Activated CD4-positive, alpha-beta T cell treated with anti-CD3 and anti-CD28 coated beads, Interleukin-2, amount 10 ng/mL, durations not matched to agents 24 days and 14 days (primary cell): ENCODE measurements at regions not wholly inside any gene's neighbourhood (a gene's known extent, or its start where the extent isn't known, plus 50 kb on each side); places are given as distances from the start of the nearest gene placed in this dataset.

Experiments
- DNase-seq: peaks from one replicate; pipeline ENCODE4 v3.0.0; 2022
- H3K27ac Mint-ChIP-seq: one replicate; pipeline ENCODE4 v1.8.0; 2022; ENCODE audit warnings: mild to moderate bottlenecking, mixed read lengths
- H3K27me3 Mint-ChIP-seq: one replicate; pipeline ENCODE4 v1.8.0; 2022; ENCODE audit warnings: mixed read lengths
- H3K36me3 Mint-ChIP-seq: one replicate; pipeline ENCODE4 v1.8.0; 2022; ENCODE audit warnings: low read depth, mild to moderate bottlenecking, mixed read lengths
- H3K4me1 Mint-ChIP-seq: one replicate; pipeline ENCODE4 v1.8.0; 2021; ENCODE audit warnings: mixed read lengths
- H3K4me3 Mint-ChIP-seq: one replicate; pipeline ENCODE4 v1.8.0; 2022; ENCODE audit warnings: mild to moderate bottlenecking, moderate library complexity, mixed read lengths
- H3K9me3 Mint-ChIP-seq: one replicate; pipeline ENCODE4 v1.8.0; 2021; ENCODE audit warnings: mixed read lengths
- intact Hi-C: fragments of 100-400 bp; cut with micrococcal nuclease; formaldehyde crosslinking; loops from one replicate; pipeline ENCODE4 v1.15.1; 2023

- Mint-ChIP-seq H3K27ac (no peak overlapping the region), H3K36me3 (no peaks in the 10 kb centered on the region), H3K4me3 (no peak overlapping the region), H3K9me3 (no peaks in the 10 kb centered on the region), H3K27me3 (no peaks in the 10 kb centered on the region), H3K4me1 (peaks cover 6% of the 10 kb centered on the region)
- no peak for DNase-seq
- intact Hi-C loops: no loop called here
These were observed 284.3 kb downstream of the GAS1 start for GRCh38 chr9:86662890-86663468.

GRCh38 chr9:86660146-86660943 is 287.0 kb downstream of the GAS1 start:
- Mint-ChIP-seq H3K36me3 (no peaks in the 10 kb centered on the region), H3K9me3 (no peaks in the 10 kb centered on the region), H3K27ac (no peak overlapping the region), H3K4me3 (no peak overlapping the region), H3K27me3 (no peaks in the 10 kb centered on the region), H3K4me1 (peaks cover 6% of the 10 kb centered on the region)
- intact Hi-C loops: no loop called here
- no peak for DNase-seq

GRCh38 chr9:86659413-86660046 is 287.8 kb downstream of the GAS1 start:
- peaks cover 5% of the 10 kb centered on the region for H3K9me3 Mint-ChIP-seq
- H3K27ac Mint-ChIP-seq: no peak overlapping the region
- H3K27me3 Mint-ChIP-seq: no peaks in the 10 kb centered on the region
- H3K4me1 Mint-ChIP-seq: peaks cover 6% of the 10 kb centered on the region
- intact Hi-C loops: no loop called here
- no peak for DNase-seq
- no peaks in the 10 kb centered on the region for H3K36me3 Mint-ChIP-seq
- H3K4me3 Mint-ChIP-seq: no peak overlapping the region

- H3K27ac Mint-ChIP-seq: no peak overlapping the region
- H3K4me3 Mint-ChIP-seq: no peak overlapping the region
- H3K27me3 Mint-ChIP-seq: no peaks in the 10 kb centered on the region
- DNase-seq: no peak
- H3K36me3 Mint-ChIP-seq: no peaks in the 10 kb centered on the region
- intact Hi-C loops: no loop called here
- peaks cover 3% of the 10 kb centered on the region for H3K4me1 Mint-ChIP-seq
- peaks cover 5% of the 10 kb centered on the region for H3K9me3 Mint-ChIP-seq
These were observed 292.2 kb downstream of the GAS1 start for GRCh38 chr9:86655147-86655546.

GRCh38 chr9:86653466-86653865 is 293.8 kb downstream of the GAS1 start:
- H3K27me3 Mint-ChIP-seq: no peaks in the 10 kb centered on the region
- no peak for DNase-seq
- intact Hi-C loops: no loop called here
- no peaks in the 10 kb centered on the region for H3K36me3 Mint-ChIP-seq
- H3K27ac Mint-ChIP-seq: no peak overlapping the region
- H3K4me3 Mint-ChIP-seq: no peak overlapping the region
- H3K4me1 Mint-ChIP-seq: no peaks in the 10 kb centered on the region
- peaks cover 5% of the 10 kb centered on the region for H3K9me3 Mint-ChIP-seq

GRCh38 chr9:86652736-86653135 is 294.6 kb downstream of the GAS1 start:
- H3K27me3 Mint-ChIP-seq: no peaks in the 10 kb centered on the region
- intact Hi-C loops: no loop called here
- no peak overlapping the region for H3K27ac Mint-ChIP-seq
- H3K4me3 Mint-ChIP-seq: no peak overlapping the region
- DNase-seq: no peak
- H3K4me1 Mint-ChIP-seq: no peaks in the 10 kb centered on the region
- no peaks in the 10 kb centered on the region for H3K36me3 Mint-ChIP-seq
- peaks cover 5% of the 10 kb centered on the region for H3K9me3 Mint-ChIP-seq

GRCh38 chr9:86649913-86650312 is 295.7 kb upstream of the TUT7 start:
- peaks cover 2% of the 10 kb centered on the region for H3K9me3 Mint-ChIP-seq
- H3K4me3 Mint-ChIP-seq: no peak overlapping the region
- no peak overlapping the region for H3K27ac Mint-ChIP-seq
- DNase-seq: no peak
- H3K36me3 Mint-ChIP-seq: no peaks in the 10 kb centered on the region
- intact Hi-C loops: no loop called here
- no peaks in the 10 kb centered on the region for H3K4me1 Mint-ChIP-seq
- H3K27me3 Mint-ChIP-seq: no peaks in the 10 kb centered on the region

GRCh38 chr9:86648828-86649170 is 294.6 kb upstream of the TUT7 start:
- H3K4me3 Mint-ChIP-seq: no peak overlapping the region
- no peaks in the 10 kb centered on the region for H3K9me3 Mint-ChIP-seq
- H3K36me3 Mint-ChIP-seq: no peaks in the 10 kb centered on the region
- DNase-seq: no peak
- no peaks in the 10 kb centered on the region for H3K4me1 Mint-ChIP-seq
- no peak overlapping the region for H3K27ac Mint-ChIP-seq
- H3K27me3 Mint-ChIP-seq: no peaks in the 10 kb centered on the region
- intact Hi-C loops: no loop called here

- Mint-ChIP-seq H3K4me3 (no peak overlapping the region), H3K27ac (no peak overlapping the region), H3K36me3 (no peaks in the 10 kb centered on the region), H3K4me1 (no peaks in the 10 kb centered on the region), H3K27me3 (no peaks in the 10 kb centered on the region), H3K9me3 (no peaks in the 10 kb centered on the region)
- DNase-seq: no peak
- intact Hi-C loops: no loop called here
These were observed 294.1 kb upstream of the TUT7 start for GRCh38 chr9:86648156-86648827.

GRCh38 chr9:86645303-86645702 is 291.1 kb upstream of the TUT7 start:
- H3K9me3 Mint-ChIP-seq: no peaks in the 10 kb centered on the region
- no peaks in the 10 kb centered on the region for H3K4me1 Mint-ChIP-seq
- no peaks in the 10 kb centered on the region for H3K27me3 Mint-ChIP-seq
- no peak overlapping the region for H3K4me3 Mint-ChIP-seq
- H3K27ac Mint-ChIP-seq: no peak overlapping the region
- intact Hi-C loops: no loop called here
- DNase-seq: no peak
- no peaks in the 10 kb centered on the region for H3K36me3 Mint-ChIP-seq

GRCh38 chr9:86644675-86645034 is 290.4 kb upstream of the TUT7 start:
- Mint-ChIP-seq H3K27me3 (peaks cover under 1% of the 10 kb centered on the region), H3K27ac (no peak overlapping the region), H3K36me3 (no peaks in the 10 kb centered on the region), H3K4me1 (no peaks in the 10 kb centered on the region), H3K9me3 (no peaks in the 10 kb centered on the region), H3K4me3 (no peak overlapping the region)
- no peak for DNase-seq
- intact Hi-C loops: no loop called here

- no peaks in the 10 kb centered on the region for H3K36me3 Mint-ChIP-seq
- DNase-seq: no peak
- intact Hi-C loops: no loop called here
- no peaks in the 10 kb centered on the region for H3K4me1 Mint-ChIP-seq
- H3K27ac Mint-ChIP-seq: no peak overlapping the region
- no peaks in the 10 kb centered on the region for H3K9me3 Mint-ChIP-seq
- H3K27me3 Mint-ChIP-seq: peaks cover 2% of the 10 kb centered on the region
- H3K4me3 Mint-ChIP-seq: no peak overlapping the region
These were observed 289.9 kb upstream of the TUT7 start for GRCh38 chr9:86643946-86644674.

- Mint-ChIP-seq H3K9me3 (no peaks in the 10 kb centered on the region), H3K27me3 (peaks cover 4% of the 10 kb centered on the region), H3K4me3 (no peak overlapping the region), H3K4me1 (no peaks in the 10 kb centered on the region), H3K27ac (no peak overlapping the region), H3K36me3 (no peaks in the 10 kb centered on the region)
- intact Hi-C loops: no loop called here
- no peak for DNase-seq
These were observed 288.5 kb upstream of the TUT7 start for GRCh38 chr9:86642721-86643120.

- no peak overlapping the region for H3K27ac Mint-ChIP-seq
- H3K9me3 Mint-ChIP-seq: no peaks in the 10 kb centered on the region
- no peak for DNase-seq
- no peak overlapping the region for H3K4me3 Mint-ChIP-seq
- peaks cover 8% of the 10 kb centered on the region for H3K27me3 Mint-ChIP-seq
- intact Hi-C loops: no loop called here
- H3K4me1 Mint-ChIP-seq: no peaks in the 10 kb centered on the region
- no peaks in the 10 kb centered on the region for H3K36me3 Mint-ChIP-seq
These were observed 287.8 kb upstream of the TUT7 start for GRCh38 chr9:86641970-86642369.
